Jurkat, Clone E6-1 (cell line): ENCODE measurements at regions not wholly inside any gene's neighbourhood (a gene's known extent, or its start where the extent isn't known, plus 50 kb on each side); places are given as distances from the start of the nearest gene placed in this dataset.

Experiments
- DNase-seq: peaks from one replicate; pipeline ENCODE4 v3.0.0-alpha.2; 2011; ENCODE audit warnings: low read depth, low spot score
- H3K4me3 ChIP-seq: 2 replicates; pipeline ENCODE4 v1.5.1; 2011; ENCODE audit warnings: mild to moderate bottlenecking, low read length, control low read depth, moderate library complexity

- no peak for DNase-seq
- H3K4me3 ChIP-seq, result no peak overlapping the region
These were observed 451.3 kb downstream of the NFIB start for GRCh38 chr9:13862654-13863053.

- DNase-seq, result no peak
- H3K4me3 ChIP-seq, result no peak overlapping the region
These were observed 452.8 kb downstream of the NFIB start for GRCh38 chr9:13860946-13861640.

GRCh38 chr9:13860019-13860418, 453.9 kb downstream of the NFIB start:
- H3K4me3 ChIP-seq, result no peak overlapping the region
- DNase-seq, result no peak

GRCh38 chr9:13857521-13857920, 456.4 kb downstream of the NFIB start:
- no peak overlapping the region for H3K4me3 ChIP-seq
- no peak for DNase-seq

- no peak overlapping the region for H3K4me3 ChIP-seq
- DNase-seq, result no peak
These were observed 466.7 kb downstream of the NFIB start for GRCh38 chr9:13847270-13847669.

- no peak overlapping the region for H3K4me3 ChIP-seq
These were observed 468.5 kb downstream of the NFIB start for GRCh38 chr9:13845460-13845859.

GRCh38 chr9:13841746-13842462, 472.0 kb downstream of the NFIB start:
- peak; percentile 1 for DNase-seq
- no peak overlapping the region for H3K4me3 ChIP-seq

More at GRCh38 chr9:13845460-13845859, 468.5 kb downstream of the NFIB start:
- DNase-seq, result no peak

GRCh38 chr9:13832446-13832845, 481.5 kb downstream of the NFIB start:
- H3K4me3 ChIP-seq, result no peak overlapping the region
- DNase-seq, result no peak

- no peak for DNase-seq
- no peak overlapping the region for H3K4me3 ChIP-seq
These were observed 490.9 kb downstream of the NFIB start for GRCh38 chr9:13823026-13823425.

GRCh38 chr9:13817754-13818278, 496.1 kb downstream of the NFIB start:
- no peak overlapping the region for H3K4me3 ChIP-seq
- no peak for DNase-seq

- no peak for DNase-seq
- no peak overlapping the region for H3K4me3 ChIP-seq
These were observed 497.1 kb downstream of the NFIB start for GRCh38 chr9:13816837-13817236.

GRCh38 chr9:13814647-13815400, 499.1 kb downstream of the NFIB start:
- H3K4me3 ChIP-seq, result no peak overlapping the region
- DNase-seq, result no peak

GRCh38 chr9:13811876-13812275, 502.1 kb downstream of the NFIB start:
- no peak for DNase-seq
- H3K4me3 ChIP-seq, result no peak overlapping the region

- no peak for DNase-seq
- no peak overlapping the region for H3K4me3 ChIP-seq
These were observed 503.4 kb downstream of the NFIB start for GRCh38 chr9:13810510-13810909.

- H3K4me3 ChIP-seq, result no peak overlapping the region
- no peak for DNase-seq
These were observed 504.5 kb downstream of the NFIB start for GRCh38 chr9:13809401-13809800.

- peak; percentile 18 for DNase-seq
These were observed 506.8 kb downstream of the NFIB start for GRCh38 chr9:13807118-13807517.

GRCh38 chr9:13806714-13807113, 507.2 kb downstream of the NFIB start:
- no peak overlapping the region for H3K4me3 ChIP-seq

More at GRCh38 chr9:13807118-13807517, 506.8 kb downstream of the NFIB start:
- no peak overlapping the region for H3K4me3 ChIP-seq

GRCh38 chr9:13805546-13805945, 508.4 kb downstream of the NFIB start:
- no peak overlapping the region for H3K4me3 ChIP-seq

More at GRCh38 chr9:13806714-13807113, 507.2 kb downstream of the NFIB start:
- no peak for DNase-seq

GRCh38 chr9:13804532-13804931, 509.4 kb downstream of the NFIB start:
- H3K4me3 ChIP-seq, result no peak overlapping the region
- no peak for DNase-seq

More at GRCh38 chr9:13805546-13805945, 508.4 kb downstream of the NFIB start:
- no peak for DNase-seq

GRCh38 chr9:13800776-13801175, 513.2 kb downstream of the NFIB start:
- DNase-seq, result no peak
- H3K4me3 ChIP-seq, result no peak overlapping the region
